Endodermal cell (in vitro differentiated cells): ENCODE measurements at regions not wholly inside any gene's neighbourhood (a gene's known extent, or its start where the extent isn't known, plus 50 kb on each side); places are given as distances from the start of the nearest gene placed in this dataset.

Source experiments
- DNase-seq: peaks from one replicate; pipeline ENCODE4 v3.0.0-alpha.2; 2017
- H3K27ac ChIP-seq: 2 replicates; pipeline ENCODE4 v1.5.1; 2013; ENCODE audit warnings: mild to moderate bottlenecking, low read depth, low read length, moderate library complexity
- H3K27me3 ChIP-seq: 2 replicates; pipeline ENCODE4 v1.6.1; 2013; ENCODE audit warnings: mild to moderate bottlenecking, low read length, moderate library complexity; ENCODE audit not compliant: insufficient read depth, control insufficient read depth, poor library complexity, severe bottlenecking
- H3K36me3 ChIP-seq: 2 replicates; pipeline ENCODE4 v1.7.0; 2013; ENCODE audit warnings: mild to moderate bottlenecking, low read length, moderate library complexity; ENCODE audit not compliant: control insufficient read depth, insufficient read depth
- H3K4me1 ChIP-seq: one replicate; pipeline ENCODE4 v1.7.0; 2013; ENCODE audit warnings: low read length; ENCODE audit not compliant: control insufficient read depth, insufficient read depth
- H3K4me3 ChIP-seq: 2 replicates; pipeline ENCODE4 v1.5.1; 2013; ENCODE audit warnings: mild to moderate bottlenecking, low read length, moderate library complexity
- H3K9ac ChIP-seq: 2 replicates; pipeline ENCODE4 v1.6.1; 2013; ENCODE audit warnings: mild to moderate bottlenecking, low read length, moderate library complexity; ENCODE audit not compliant: poor library complexity, severe bottlenecking; ENCODE audit errors: extremely low read depth
- H3K9me3 ChIP-seq: 2 replicates; pipeline ENCODE4 v1.6.1; 2013; ENCODE audit warnings: mild to moderate bottlenecking, low read length, moderate library complexity; ENCODE audit not compliant: control insufficient read depth
- H3K27ac Mint-ChIP-seq: 2 replicates; pipeline ENCODE4 v1.8.0; 2020; ENCODE audit warnings: mixed read lengths
- H3K27me3 Mint-ChIP-seq: 2 replicates; pipeline ENCODE4 v1.8.0; 2021; ENCODE audit warnings: mild to moderate bottlenecking, mixed read lengths; ENCODE audit not compliant: insufficient read depth
- H3K36me3 Mint-ChIP-seq: 2 replicates; pipeline ENCODE4 v1.8.0; 2020; ENCODE audit warnings: low read depth, mixed read lengths
- H3K4me1 Mint-ChIP-seq: 2 replicates; pipeline ENCODE4 v1.8.0; 2020; ENCODE audit warnings: mixed read lengths
- H3K4me3 Mint-ChIP-seq: 2 replicates; pipeline ENCODE4 v1.8.0; 2020; ENCODE audit warnings: mild to moderate bottlenecking, moderate library complexity, mixed read lengths
- H3K9me3 Mint-ChIP-seq: 2 replicates; pipeline ENCODE4 v1.8.0; 2020; ENCODE audit warnings: mild to moderate bottlenecking, mixed read lengths
- CTCF ChIP-seq: fragments of 200-600 bp; sonication (generic); conservative IDR thresholded peaks from 2 replicates; pipeline ENCODE4 v1.5.0; 2021; ENCODE audit warnings: antibody characterized with exemption, mild to moderate bottlenecking
- WGBS, 2 experiments: methylation state at CpG; one replicate each; pipeline versions ENCODE4 v1.1.5 to v1.1.7; 2013; ENCODE audit warnings: missing lambda C conversion rate in 2 of 2, mixed read lengths in 1 of 2; ENCODE audit not compliant: insufficient coverage in 1 of 2, insufficient read length in 1 of 2; 5-methylcytosine and 5-hydroxymethylcytosine counted together

GRCh38 chr10:130769146-130770017 lies 542.1 kb downstream of the TCERG1L start:
- Histone ChIP-seq H3K9ac (no peak overlapping the region), H3K9me3 (peaks cover 14% of the 10 kb centered on the region), H3K4me1 (no peaks in the 10 kb centered on the region), H3K4me3 (no peak overlapping the region), H3K27ac (no peak overlapping the region), H3K27me3 (no peaks in the 10 kb centered on the region), H3K36me3 (no peaks in the 10 kb centered on the region)
- Mint-ChIP-seq H3K9me3 (peaks cover 48% of the 10 kb centered on the region), H3K27ac (no peak overlapping the region), H3K4me1 (peaks cover 5% of the 10 kb centered on the region), H3K36me3 (no peaks in the 10 kb centered on the region), H3K27me3 (peaks cover 3% of the 10 kb centered on the region), H3K4me3 (no peak overlapping the region)
- DNase-seq = no peak
- TF ChIP-seq CTCF = no peak
- 93 to 99% methylated on average over 8 to 10 of the region's 10 CpGs for WGBS, 2 experiments

GRCh38 chr10:130770018-130770630 lies 541.4 kb downstream of the TCERG1L start:
- Mint-ChIP-seq H3K4me1 (peaks cover 5% of the 10 kb centered on the region), H3K9me3 (peaks cover 42% of the 10 kb centered on the region), H3K36me3 (no peaks in the 10 kb centered on the region), H3K4me3 (no peak overlapping the region), H3K27me3 (peaks cover 3% of the 10 kb centered on the region), H3K27ac (no peak overlapping the region)
- H3K9me3 ChIP-seq = peaks cover 14% of the 10 kb centered on the region
- H3K36me3 ChIP-seq = no peaks in the 10 kb centered on the region
- H3K4me1 ChIP-seq = no peaks in the 10 kb centered on the region
- WGBS, 2 experiments = 92 to 98% methylated on average over 7 to 13 of the region's 13 CpGs
- H3K27ac ChIP-seq = no peak overlapping the region
- H3K27me3 ChIP-seq = no peaks in the 10 kb centered on the region
- no peak overlapping the region for H3K4me3 ChIP-seq
- TF ChIP-seq CTCF = no peak
- H3K9ac ChIP-seq = no peak overlapping the region
- DNase-seq = no peak

- H3K27me3 ChIP-seq = no peaks in the 10 kb centered on the region
- H3K4me1 ChIP-seq = no peaks in the 10 kb centered on the region
- Mint-ChIP-seq H3K36me3 (no peaks in the 10 kb centered on the region), H3K4me1 (peaks cover 5% of the 10 kb centered on the region), H3K4me3 (no peak overlapping the region), H3K27ac (no peak overlapping the region), H3K27me3 (peaks cover 2% of the 10 kb centered on the region), H3K9me3 (peaks cover 33% of the 10 kb centered on the region)
- H3K27ac ChIP-seq = no peak overlapping the region
- H3K4me3 ChIP-seq = no peak overlapping the region
- WGBS, 2 experiments = 85 to 87% methylated on average over 5 to 13 of the region's 13 CpGs
- no peak for DNase-seq
- H3K9me3 ChIP-seq = peaks cover 14% of the 10 kb centered on the region
- no peak overlapping the region for H3K9ac ChIP-seq
- H3K36me3 ChIP-seq = no peaks in the 10 kb centered on the region
- no peak for TF ChIP-seq CTCF
These were observed 540.0 kb downstream of the TCERG1L start for GRCh38 chr10:130771491-130771946.
